Spleen (tissue), 7 donors: ENCODE measurements at regions not wholly inside any gene's neighbourhood (a gene's known extent, or its start where the extent isn't known, plus 50 kb on each side); places are given as distances from the start of the nearest gene placed in this dataset.

Experiments used
- POLR2A ChIP-seq, 3 donors: fragments of 450-650 bp; IDR thresholded peaks; one replicate each; pipeline ENCODE4 v1.5.1; 2017; ENCODE audit warnings: antibody characterized with exemption in 3 of 3, mild to moderate bottlenecking in 1 of 3
- POLR2AphosphoS5 ChIP-seq, 3 donors: sonication (generic); formaldehyde crosslinking; IDR thresholded peaks; one replicate each; pipeline ENCODE4 v1.5.1; 2017; ENCODE audit warnings: antibody characterized with exemption in 3 of 3
- TF ChIP-seq, protein P1 (sequence below), 11 experiments: fragments of 200-600 bp in 7 of 11; fragments of 450-650 bp in 4 of 11; sonication (generic) in 4 of 11; IDR thresholded peaks in 8 of 11; conservative IDR thresholded peaks in 3 of 11; 1 replicate in 7 of 11; 2 replicates in 4 of 11; pipeline versions ENCODE4 v1.4.0 to v1.8.0; 2016 to 2021; ENCODE audit warnings: antibody characterized with exemption in 11 of 11, inconsistent platforms in 4 of 11, mild to moderate bottlenecking in 1 of 11
- donor health status: DM: no; HTN: no; CAD: no; lungs with moderate emphysema.
- donor health status: DM: no; HTN: no; CAD: no.
- donor health status: DM: no; HTN: no; CAD: no.

DNA sequence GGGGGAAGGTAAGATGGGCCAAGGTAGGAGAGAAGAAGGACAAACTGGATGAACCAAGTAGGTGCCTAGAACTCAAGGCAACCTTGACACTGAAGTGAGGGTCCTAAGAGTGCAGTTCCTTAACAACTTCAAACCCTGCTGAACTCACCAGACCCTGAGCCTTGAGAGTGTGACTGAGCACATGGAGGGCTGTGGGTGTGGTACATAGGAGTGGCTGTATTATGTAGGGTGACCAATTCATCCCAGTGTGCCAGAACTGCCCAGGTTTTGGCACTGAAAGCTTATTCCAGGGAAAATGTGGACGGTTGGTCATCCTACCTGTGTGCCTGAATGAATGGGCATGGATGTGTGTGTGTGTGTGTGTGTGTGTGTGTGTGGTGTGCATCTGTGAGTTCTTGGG lies 281.8 kb downstream of the DHX35 start:
- TF ChIP-seq, protein P1, sequence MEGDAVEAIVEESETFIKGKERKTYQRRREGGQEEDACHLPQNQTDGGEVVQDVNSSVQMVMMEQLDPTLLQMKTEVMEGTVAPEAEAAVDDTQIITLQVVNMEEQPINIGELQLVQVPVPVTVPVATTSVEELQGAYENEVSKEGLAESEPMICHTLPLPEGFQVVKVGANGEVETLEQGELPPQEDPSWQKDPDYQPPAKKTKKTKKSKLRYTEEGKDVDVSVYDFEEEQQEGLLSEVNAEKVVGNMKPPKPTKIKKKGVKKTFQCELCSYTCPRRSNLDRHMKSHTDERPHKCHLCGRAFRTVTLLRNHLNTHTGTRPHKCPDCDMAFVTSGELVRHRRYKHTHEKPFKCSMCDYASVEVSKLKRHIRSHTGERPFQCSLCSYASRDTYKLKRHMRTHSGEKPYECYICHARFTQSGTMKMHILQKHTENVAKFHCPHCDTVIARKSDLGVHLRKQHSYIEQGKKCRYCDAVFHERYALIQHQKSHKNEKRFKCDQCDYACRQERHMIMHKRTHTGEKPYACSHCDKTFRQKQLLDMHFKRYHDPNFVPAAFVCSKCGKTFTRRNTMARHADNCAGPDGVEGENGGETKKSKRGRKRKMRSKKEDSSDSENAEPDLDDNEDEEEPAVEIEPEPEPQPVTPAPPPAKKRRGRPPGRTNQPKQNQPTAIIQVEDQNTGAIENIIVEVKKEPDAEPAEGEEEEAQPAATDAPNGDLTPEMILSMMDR (IDR thresholded peaks at IDR 0.05 in 8 of 11, conservative IDR thresholded peaks at IDR 0.05 in 3 of 11) = no peak
- TF ChIP-seq POLR2AphosphoS5 (IDR thresholded peaks at IDR 0.05) (no peak), POLR2A (IDR thresholded peaks at IDR 0.05) (no peak)
